ENCODE measurements at regions not wholly inside any gene's neighbourhood (a gene's known extent, or its start where the extent isn't known, plus 50 kb on each side); places are given as distances from the start of the nearest gene placed in this dataset.

GRCh38 chr17:413016-413350, 60.4 kb upstream of the RPH3AL start:
- DNase-seq = no peak

- peak; percentile 77 for DNase-seq
Measured at GRCh38 chr17:412211-413015, 59.8 kb upstream of the RPH3AL start.

- no peak for DNase-seq
Measured at GRCh38 chr17:411421-412120, 59.0 kb upstream of the RPH3AL start.

- DNase-seq = peak; percentile 16
Measured at GRCh38 chr17:410543-411401, 58.2 kb upstream of the RPH3AL start.

- DNase-seq = peak; percentile 100
Measured at GRCh38 chr17:409848-410542, 57.4 kb upstream of the RPH3AL start.

- no peak for DNase-seq
Measured at GRCh38 chr17:409308-409847, 56.8 kb upstream of the RPH3AL start.

- DNase-seq = no peak
Measured at GRCh38 chr17:404703-405102, 52.1 kb upstream of the RPH3AL start.
